ENCODE measurements at regions not wholly inside any gene's neighbourhood (a gene's known extent, or its start where the extent isn't known, plus 50 kb on each side); places are given as distances from the start of the nearest gene placed in this dataset.

DNA sequence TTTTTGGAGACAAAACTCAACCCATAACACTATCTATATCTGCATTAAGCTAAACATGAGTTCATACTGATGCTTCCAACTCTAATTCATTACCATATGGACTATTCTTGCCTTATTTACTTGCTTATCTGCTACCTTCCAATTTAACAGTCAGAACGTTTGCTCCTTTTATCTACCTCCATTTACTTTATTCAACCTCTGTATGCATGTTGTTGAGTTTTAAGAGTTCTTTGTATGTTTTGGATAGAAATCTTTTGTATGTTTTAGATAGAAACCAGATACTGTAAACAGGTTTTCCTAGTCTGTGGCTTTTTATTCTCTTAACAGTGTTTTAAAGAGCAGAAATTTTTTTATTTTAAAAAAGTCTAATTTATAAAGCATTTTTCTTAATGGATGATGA lies 542.2 kb upstream of the NDST4 start:
- Mint-ChIP-seq H3K27me3 (ENCODE audit: insufficient read depth, unreplicated experiment) (peaks cover 8% of the 10 kb centered on the region), H3K27ac (ENCODE audit: unreplicated experiment) (no peak overlapping the region), H3K9me3 (ENCODE audit: unreplicated experiment) (no peaks in the 10 kb centered on the region), H3K4me3 (ENCODE audit: unreplicated experiment) (no peak overlapping the region), H3K36me3 (ENCODE audit: insufficient read depth, unreplicated experiment) (no peaks in the 10 kb centered on the region), H3K4me1 (ENCODE audit: low read depth, unreplicated experiment) (no peaks in the 10 kb centered on the region)
- no TSS peak for BruUV-seq (replicated peaks)
- H3K4me1 ChIP-seq = no peaks in the 10 kb centered on the region
- H3K9me3 ChIP-seq = no peaks in the 10 kb centered on the region
- ChIA-PET CTCF (no interaction called here), POLR2A (no interaction called here)
- DNase-seq = no peak
- H3K36me3 ChIP-seq (ENCODE audit: control insufficient read depth, insufficient read depth, low read length) = no peaks in the 10 kb centered on the region
- no peaks in the 10 kb centered on the region for H3K27me3 ChIP-seq (replicated peaks; ENCODE audit: control insufficient read depth, insufficient read depth, low read length)
- no peak overlapping the region for H3K4me3 ChIP-seq (ENCODE audit: low read depth, low read length)
- TF ChIP-seq, protein P1, sequence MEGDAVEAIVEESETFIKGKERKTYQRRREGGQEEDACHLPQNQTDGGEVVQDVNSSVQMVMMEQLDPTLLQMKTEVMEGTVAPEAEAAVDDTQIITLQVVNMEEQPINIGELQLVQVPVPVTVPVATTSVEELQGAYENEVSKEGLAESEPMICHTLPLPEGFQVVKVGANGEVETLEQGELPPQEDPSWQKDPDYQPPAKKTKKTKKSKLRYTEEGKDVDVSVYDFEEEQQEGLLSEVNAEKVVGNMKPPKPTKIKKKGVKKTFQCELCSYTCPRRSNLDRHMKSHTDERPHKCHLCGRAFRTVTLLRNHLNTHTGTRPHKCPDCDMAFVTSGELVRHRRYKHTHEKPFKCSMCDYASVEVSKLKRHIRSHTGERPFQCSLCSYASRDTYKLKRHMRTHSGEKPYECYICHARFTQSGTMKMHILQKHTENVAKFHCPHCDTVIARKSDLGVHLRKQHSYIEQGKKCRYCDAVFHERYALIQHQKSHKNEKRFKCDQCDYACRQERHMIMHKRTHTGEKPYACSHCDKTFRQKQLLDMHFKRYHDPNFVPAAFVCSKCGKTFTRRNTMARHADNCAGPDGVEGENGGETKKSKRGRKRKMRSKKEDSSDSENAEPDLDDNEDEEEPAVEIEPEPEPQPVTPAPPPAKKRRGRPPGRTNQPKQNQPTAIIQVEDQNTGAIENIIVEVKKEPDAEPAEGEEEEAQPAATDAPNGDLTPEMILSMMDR (IDR thresholded peaks at IDR 0.05; ENCODE audit: insufficient read depth in 1 of 2, low read depth in 1 of 2, low read length in 1 of 2, severe bottlenecking in 1 of 2, unreplicated experiment in 1 of 2) = no peak
- intact Hi-C loops (cut with micrococcal nuclease; ENCODE audit: unreplicated experiment) = no loop called here

DNA sequence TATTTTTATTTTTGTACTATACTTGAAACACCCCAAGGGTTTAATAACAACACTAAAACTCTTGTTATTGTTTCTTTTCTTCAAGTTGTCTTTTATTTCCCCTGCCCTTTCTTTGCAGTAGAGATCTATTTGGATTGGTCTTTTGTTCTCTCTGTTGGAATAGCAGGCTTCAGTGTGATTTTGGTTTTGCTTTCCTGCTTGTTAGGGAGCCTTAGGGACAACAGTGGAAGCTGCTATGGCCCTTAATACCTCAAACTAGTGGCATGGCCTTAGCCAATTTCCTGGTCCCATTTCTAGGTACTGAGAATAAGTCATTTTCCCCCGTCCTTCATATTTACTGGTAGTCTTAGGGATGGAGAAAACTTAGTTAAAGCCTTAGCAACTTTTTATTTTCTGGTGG lies 535.4 kb upstream of the NDST4 start:
- Histone ChIP-seq H3K27me3 (replicated peaks; ENCODE audit: control insufficient read depth, insufficient read depth, low read length) (no peaks in the 10 kb centered on the region), H3K4me3 (ENCODE audit: low read depth, low read length) (no peak overlapping the region), H3K9me3 (no peaks in the 10 kb centered on the region), H3K36me3 (ENCODE audit: control insufficient read depth, insufficient read depth, low read length) (no peaks in the 10 kb centered on the region), H3K4me1 (no peaks in the 10 kb centered on the region)
- no peak for DNase-seq
- intact Hi-C loops (cut with micrococcal nuclease; ENCODE audit: unreplicated experiment) = no loop called here
- TF ChIP-seq, protein P1 (IDR thresholded peaks at IDR 0.05; ENCODE audit: insufficient read depth in 1 of 2, low read depth in 1 of 2, low read length in 1 of 2, severe bottlenecking in 1 of 2, unreplicated experiment in 1 of 2) = no peak
- CTCF ChIA-PET = no interaction called here
- no peaks in the 10 kb centered on the region for H3K36me3 Mint-ChIP-seq (ENCODE audit: insufficient read depth, unreplicated experiment)
- no peak overlapping the region for H3K27ac Mint-ChIP-seq (ENCODE audit: unreplicated experiment)
- BruUV-seq (replicated peaks) = no TSS peak
- H3K9me3 Mint-ChIP-seq (ENCODE audit: unreplicated experiment) = no peaks in the 10 kb centered on the region
- H3K4me1 Mint-ChIP-seq (ENCODE audit: low read depth, unreplicated experiment) = no peaks in the 10 kb centered on the region
- no peak overlapping the region for H3K4me3 Mint-ChIP-seq (ENCODE audit: unreplicated experiment)
- H3K27me3 Mint-ChIP-seq (ENCODE audit: insufficient read depth, unreplicated experiment) = peaks cover 4% of the 10 kb centered on the region
- POLR2A ChIA-PET = no interaction called here

DNA sequence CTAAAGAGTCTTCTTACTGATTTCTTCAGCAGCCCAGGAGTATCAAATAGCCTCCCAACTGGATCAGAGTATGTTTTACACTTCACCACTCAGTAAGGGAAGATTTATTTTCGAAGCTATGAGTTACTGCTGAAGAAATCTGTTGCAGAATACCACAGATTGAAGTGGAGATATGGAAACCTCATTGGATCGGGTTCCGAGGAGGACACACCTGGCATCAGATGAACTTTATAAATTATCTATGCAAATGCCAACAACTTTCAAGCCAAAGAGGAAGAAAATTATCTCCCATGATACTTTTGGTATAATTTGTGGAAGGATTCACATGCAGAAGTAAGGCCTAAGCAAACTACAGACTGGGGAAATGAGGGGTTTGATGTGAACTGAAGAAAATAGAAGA lies 515.9 kb upstream of the NDST4 start:
- intact Hi-C loops (cut with micrococcal nuclease; ENCODE audit: unreplicated experiment) = no loop called here
- BruUV-seq (replicated peaks) = no TSS peak
- ChIA-PET CTCF (no interaction called here), POLR2A (no interaction called here)
- Histone ChIP-seq H3K4me3 (ENCODE audit: low read depth, low read length) (no peak overlapping the region), H3K27me3 (replicated peaks; ENCODE audit: control insufficient read depth, insufficient read depth, low read length) (no peaks in the 10 kb centered on the region), H3K4me1 (no peaks in the 10 kb centered on the region), H3K36me3 (ENCODE audit: control insufficient read depth, insufficient read depth, low read length) (no peaks in the 10 kb centered on the region), H3K9me3 (no peaks in the 10 kb centered on the region)
- H3K36me3 Mint-ChIP-seq (ENCODE audit: insufficient read depth, unreplicated experiment) = no peaks in the 10 kb centered on the region
- TF ChIP-seq, protein P1 (IDR thresholded peaks at IDR 0.05; ENCODE audit: insufficient read depth in 1 of 2, low read depth in 1 of 2, low read length in 1 of 2, severe bottlenecking in 1 of 2, unreplicated experiment in 1 of 2) = no peak
- H3K9me3 Mint-ChIP-seq (ENCODE audit: unreplicated experiment) = no peaks in the 10 kb centered on the region
- no peak overlapping the region for H3K27ac Mint-ChIP-seq (ENCODE audit: unreplicated experiment)
- no peak overlapping the region for H3K4me3 Mint-ChIP-seq (ENCODE audit: unreplicated experiment)
- no peaks in the 10 kb centered on the region for H3K4me1 Mint-ChIP-seq (ENCODE audit: low read depth, unreplicated experiment)
- no peaks in the 10 kb centered on the region for H3K27me3 Mint-ChIP-seq (ENCODE audit: insufficient read depth, unreplicated experiment)
- no peak for DNase-seq
